ENCODE measurements at regions not wholly inside any gene's neighbourhood (a gene's known extent, or its start where the extent isn't known, plus 50 kb on each side); places are given as distances from the start of the nearest gene placed in this dataset.

DNA sequence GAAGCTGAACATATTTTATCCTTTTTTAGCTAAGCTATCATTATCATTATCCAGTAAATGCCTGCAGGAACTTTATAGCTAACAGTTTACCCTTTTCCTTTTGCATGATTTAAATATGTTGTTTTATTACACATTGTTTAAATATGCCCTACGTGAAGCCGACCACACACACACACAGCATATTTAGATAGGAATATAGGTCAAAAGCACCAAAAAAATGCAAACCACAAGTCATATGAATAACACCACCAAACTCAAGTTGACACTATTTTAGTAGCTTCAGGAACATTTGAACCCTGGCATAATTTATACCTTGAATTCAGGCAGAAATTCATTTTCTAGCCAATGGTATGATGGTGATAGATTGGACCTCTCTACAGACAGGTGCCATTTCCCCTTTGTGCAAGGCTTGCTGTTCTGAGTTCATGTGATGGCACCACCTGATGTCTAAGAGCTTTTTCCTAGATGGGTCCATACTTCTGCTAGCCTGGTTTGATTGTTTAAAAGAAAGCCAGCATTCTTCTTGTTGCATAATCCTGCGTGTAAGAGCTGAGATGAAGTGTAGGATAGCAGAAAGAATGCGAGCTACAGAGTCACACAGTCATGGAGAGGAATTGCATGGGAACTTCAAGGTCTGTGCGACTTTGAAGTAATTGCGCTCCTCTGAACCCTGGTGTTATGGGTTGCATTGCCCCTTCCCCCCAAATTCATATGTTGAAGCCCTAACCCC is 454.8 kb upstream of the SOX5 start:
- no peak for TF ChIP-seq EZH2 (IDR thresholded peaks at IDR 0.05; ENCODE audit: insufficient read depth, low read length)
- TF ChIP-seq, protein P1, sequence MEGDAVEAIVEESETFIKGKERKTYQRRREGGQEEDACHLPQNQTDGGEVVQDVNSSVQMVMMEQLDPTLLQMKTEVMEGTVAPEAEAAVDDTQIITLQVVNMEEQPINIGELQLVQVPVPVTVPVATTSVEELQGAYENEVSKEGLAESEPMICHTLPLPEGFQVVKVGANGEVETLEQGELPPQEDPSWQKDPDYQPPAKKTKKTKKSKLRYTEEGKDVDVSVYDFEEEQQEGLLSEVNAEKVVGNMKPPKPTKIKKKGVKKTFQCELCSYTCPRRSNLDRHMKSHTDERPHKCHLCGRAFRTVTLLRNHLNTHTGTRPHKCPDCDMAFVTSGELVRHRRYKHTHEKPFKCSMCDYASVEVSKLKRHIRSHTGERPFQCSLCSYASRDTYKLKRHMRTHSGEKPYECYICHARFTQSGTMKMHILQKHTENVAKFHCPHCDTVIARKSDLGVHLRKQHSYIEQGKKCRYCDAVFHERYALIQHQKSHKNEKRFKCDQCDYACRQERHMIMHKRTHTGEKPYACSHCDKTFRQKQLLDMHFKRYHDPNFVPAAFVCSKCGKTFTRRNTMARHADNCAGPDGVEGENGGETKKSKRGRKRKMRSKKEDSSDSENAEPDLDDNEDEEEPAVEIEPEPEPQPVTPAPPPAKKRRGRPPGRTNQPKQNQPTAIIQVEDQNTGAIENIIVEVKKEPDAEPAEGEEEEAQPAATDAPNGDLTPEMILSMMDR (IDR thresholded peaks at IDR 0.05; ENCODE audit: insufficient read depth, low read depth, low read length) = no peak
